ENCODE measurements at regions not wholly inside any gene's neighbourhood (a gene's known extent, or its start where the extent isn't known, plus 50 kb on each side); places are given as distances from the start of the nearest gene placed in this dataset.
A peak's percentile ranks its signal among the peaks of the same experiment; 100 is the strongest.

DNA sequence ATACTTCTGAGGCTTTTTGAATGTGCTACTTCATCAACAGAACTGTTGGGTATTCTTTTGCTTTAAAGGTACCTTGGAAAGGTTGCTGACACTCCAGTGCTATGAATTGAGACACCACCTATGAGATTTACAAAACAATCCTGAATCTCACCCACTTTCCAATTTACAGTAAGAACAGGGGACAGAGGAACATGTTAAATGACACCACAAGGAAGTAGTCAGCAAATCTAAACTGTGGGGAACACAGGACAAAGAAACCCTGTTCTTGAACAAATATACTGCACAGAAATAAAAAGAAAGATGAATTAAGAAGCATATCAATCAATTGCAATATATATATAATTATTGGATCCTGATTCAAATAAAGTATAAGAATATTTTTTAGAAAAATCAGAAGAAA, 216.7 kb upstream of the ARID1B start:
- no peak for DNase-seq
- Histone ChIP-seq H3K36me3 (replicated peaks; ENCODE audit: control insufficient read depth, insufficient read depth, low read length) (no peaks in the 10 kb centered on the region), H3K4me3 (ENCODE audit: insufficient read depth, low read depth, low read length) (no peak overlapping the region), H3K27me3 (ENCODE audit: control insufficient read depth, insufficient read depth, low read length) (no peaks in the 10 kb centered on the region)

DNA sequence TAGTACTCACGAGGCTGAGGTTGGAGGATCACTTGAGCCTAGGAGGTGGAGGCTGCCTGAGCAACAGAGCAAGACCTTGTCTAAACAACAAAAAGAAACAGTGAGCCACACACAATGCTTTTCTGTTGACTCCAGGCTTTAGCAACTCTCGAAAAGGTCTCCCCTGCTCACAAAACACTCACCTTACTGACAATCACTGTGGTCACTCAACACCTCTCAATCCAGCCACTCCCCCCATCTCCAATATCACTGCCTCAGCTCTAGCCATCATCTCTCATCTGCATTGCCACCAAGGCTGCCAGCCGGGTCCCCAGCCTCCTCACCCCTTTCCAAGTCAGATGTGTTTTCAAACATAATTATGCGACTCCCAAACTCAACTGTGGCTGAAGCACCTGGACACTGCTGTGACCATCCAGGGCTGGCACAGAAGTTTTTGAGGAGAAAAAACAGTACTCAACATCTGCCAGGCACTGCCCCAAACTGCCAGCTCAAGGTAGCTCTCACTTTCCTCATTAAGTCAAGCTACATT, 218.0 kb upstream of the ARID1B start:
- Histone ChIP-seq H3K27me3 (ENCODE audit: control insufficient read depth, insufficient read depth, low read length) (no peaks in the 10 kb centered on the region), H3K4me3 (ENCODE audit: insufficient read depth, low read depth, low read length) (no peak overlapping the region), H3K36me3 (replicated peaks; ENCODE audit: control insufficient read depth, insufficient read depth, low read length) (no peaks in the 10 kb centered on the region)
- no peak for DNase-seq

DNA sequence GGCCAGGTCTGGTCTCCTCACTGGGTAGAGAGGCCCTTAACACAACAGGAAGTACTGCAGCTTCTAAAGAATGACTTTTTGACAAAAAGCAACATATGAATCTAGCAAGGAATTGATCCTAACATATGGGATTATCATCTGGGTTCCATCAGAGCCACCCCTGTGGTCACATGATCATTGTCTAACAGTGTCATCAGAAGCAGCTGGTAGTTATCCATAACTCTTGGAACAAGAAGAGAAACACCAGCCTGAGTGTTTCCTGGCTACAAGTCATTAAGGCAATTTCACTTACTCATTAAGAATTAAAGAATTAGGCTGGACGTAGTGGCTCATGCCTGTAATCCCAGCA, 219.3 kb upstream of the ARID1B start:
- DNase-seq = no peak
- Histone ChIP-seq H3K27me3 (ENCODE audit: control insufficient read depth, insufficient read depth, low read length) (no peaks in the 10 kb centered on the region), H3K4me3 (ENCODE audit: insufficient read depth, low read depth, low read length) (no peak overlapping the region), H3K36me3 (replicated peaks; ENCODE audit: control insufficient read depth, insufficient read depth, low read length) (no peaks in the 10 kb centered on the region)

DNA sequence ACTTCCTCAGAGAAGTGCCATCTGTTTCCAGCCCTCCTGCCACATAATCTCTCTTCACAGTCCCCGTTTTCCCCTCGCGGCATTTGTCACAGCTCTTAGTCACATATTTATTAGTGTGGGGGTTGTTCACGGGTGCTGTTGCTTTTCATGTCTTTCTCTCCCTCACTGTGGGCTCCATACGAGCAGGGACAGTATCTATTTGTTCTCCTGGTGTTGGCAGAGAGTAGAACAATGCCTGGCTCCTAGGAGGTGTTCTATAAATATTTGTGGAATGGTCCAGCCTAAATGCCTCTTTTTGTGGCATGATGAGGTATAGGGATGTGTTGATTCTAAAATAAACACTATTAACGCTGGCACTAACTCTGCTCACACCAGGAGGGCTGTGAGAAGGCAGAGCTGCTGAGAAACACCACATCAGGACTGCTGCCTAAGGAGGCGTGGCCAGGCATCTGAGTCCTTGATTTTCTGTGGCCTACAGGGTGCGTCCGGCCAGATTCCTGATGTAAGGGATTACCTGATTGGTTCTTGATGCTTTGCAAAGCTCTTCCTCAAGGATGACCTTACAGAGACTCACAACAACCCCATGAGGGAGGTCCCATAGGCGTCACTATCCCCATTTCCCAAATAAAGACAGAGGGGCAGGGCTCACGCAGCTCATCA, 219.8 kb upstream of the ARID1B start:
- peak; percentile 72 for DNase-seq
- Histone ChIP-seq H3K4me3 (ENCODE audit: insufficient read depth, low read depth, low read length) (no peak overlapping the region), H3K27me3 (ENCODE audit: control insufficient read depth, insufficient read depth, low read length) (no peaks in the 10 kb centered on the region), H3K36me3 (replicated peaks; ENCODE audit: control insufficient read depth, insufficient read depth, low read length) (no peaks in the 10 kb centered on the region)

DNA sequence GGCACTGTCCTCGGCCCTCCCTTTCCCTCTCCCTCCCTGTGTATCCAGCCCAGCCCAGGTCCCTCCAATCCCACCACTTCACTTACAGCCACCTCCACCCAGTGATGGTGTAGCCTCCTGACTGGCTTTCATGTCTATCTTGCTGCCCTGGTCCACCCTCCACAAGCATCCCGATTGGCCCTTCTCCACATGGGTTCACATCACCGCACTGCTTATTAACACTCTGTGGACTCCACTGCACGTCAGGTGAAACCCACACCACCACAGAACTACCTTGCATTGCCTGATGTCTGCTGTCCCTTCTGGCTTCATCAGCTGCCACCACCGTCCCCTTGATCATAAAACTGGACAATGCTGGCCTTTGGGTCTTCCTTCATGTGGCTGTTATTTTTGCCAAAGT, 220.4 kb upstream of the ARID1B start:
- no peak overlapping the region for H3K4me3 ChIP-seq (ENCODE audit: insufficient read depth, low read depth, low read length)
- DNase-seq = no peak
- H3K36me3 ChIP-seq (replicated peaks; ENCODE audit: control insufficient read depth, insufficient read depth, low read length) = no peaks in the 10 kb centered on the region
- H3K27me3 ChIP-seq (ENCODE audit: control insufficient read depth, insufficient read depth, low read length) = no peaks in the 10 kb centered on the region

DNA sequence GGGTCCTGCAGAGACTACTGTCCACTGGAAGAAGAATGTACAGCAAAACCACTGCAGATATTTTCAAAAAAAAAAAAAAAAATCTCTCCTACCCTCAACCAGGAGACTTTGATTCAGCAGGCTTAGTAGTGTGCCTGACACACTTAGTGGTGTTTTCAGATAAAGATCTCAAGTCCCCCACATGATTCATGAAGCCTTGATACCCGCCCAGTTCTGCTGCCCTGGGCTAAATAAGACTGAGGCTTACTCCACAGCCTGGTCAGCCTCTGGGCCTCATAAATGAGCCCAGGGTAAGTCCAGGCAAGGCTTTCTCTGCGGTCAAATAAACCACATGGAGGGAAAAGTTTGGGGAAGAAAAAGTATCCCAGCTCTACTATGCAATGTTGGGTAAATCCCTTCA, 222.1 kb upstream of the ARID1B start:
- H3K27me3 ChIP-seq (ENCODE audit: control insufficient read depth, insufficient read depth, low read length) = no peaks in the 10 kb centered on the region
- no peak for DNase-seq
- no peak overlapping the region for H3K4me3 ChIP-seq (ENCODE audit: insufficient read depth, low read depth, low read length)
- H3K36me3 ChIP-seq (replicated peaks; ENCODE audit: control insufficient read depth, insufficient read depth, low read length) = no peaks in the 10 kb centered on the region

DNA sequence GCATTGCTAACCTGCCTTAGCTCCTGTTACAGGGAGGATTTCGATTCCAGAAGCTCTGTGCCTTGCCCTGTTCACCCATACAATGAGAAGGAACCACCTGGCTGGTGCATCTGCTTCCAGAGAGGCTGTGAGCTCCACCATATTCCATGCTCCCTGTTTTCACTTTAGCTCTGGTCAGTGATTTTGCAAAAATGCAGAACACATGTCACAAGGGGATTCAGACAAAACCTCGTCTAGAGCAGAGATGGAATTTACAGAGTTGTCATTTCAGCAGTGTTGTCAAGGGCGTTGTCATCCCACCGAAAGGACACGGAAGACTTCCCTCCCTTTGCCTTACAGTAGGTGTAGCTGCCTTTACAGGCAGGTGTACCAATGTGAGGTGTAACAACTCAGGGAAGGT, 223.0 kb upstream of the ARID1B start:
- no peaks in the 10 kb centered on the region for H3K36me3 ChIP-seq (replicated peaks; ENCODE audit: control insufficient read depth, insufficient read depth, low read length)

GRCh38 chr6:156552849-156553248, 224.3 kb upstream of the ARID1B start:
- no peak for DNase-seq
- no peak overlapping the region for H3K4me3 ChIP-seq (ENCODE audit: insufficient read depth, low read depth, low read length)
- H3K27me3 ChIP-seq (ENCODE audit: control insufficient read depth, insufficient read depth, low read length) = no peaks in the 10 kb centered on the region
- no peaks in the 10 kb centered on the region for H3K36me3 ChIP-seq (replicated peaks; ENCODE audit: control insufficient read depth, insufficient read depth, low read length)

More for the DNA sequence above, 223.0 kb upstream of the ARID1B start:
- no peaks in the 10 kb centered on the region for H3K27me3 ChIP-seq (ENCODE audit: control insufficient read depth, insufficient read depth, low read length)
- H3K4me3 ChIP-seq (ENCODE audit: insufficient read depth, low read depth, low read length) = no peak overlapping the region
- no peak for DNase-seq

DNA sequence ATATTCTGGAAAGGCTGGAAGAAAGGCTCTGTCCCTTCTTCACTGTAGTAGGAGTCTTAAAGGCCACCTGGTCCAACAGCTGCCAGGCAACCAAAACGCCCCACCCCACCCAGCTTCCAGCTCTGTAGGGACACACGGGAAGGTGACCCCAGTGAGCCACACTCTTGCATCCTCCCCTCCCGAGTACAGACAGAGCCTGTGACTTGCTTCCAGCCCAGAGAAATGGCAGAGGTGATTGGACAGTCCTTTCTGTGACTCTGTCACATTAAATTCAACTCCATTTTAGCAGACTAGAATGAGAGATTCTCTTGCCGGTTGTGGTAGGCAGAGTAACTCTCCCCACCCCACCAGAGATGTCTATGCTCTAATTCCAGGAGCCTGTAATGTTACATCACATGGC, 226.2 kb upstream of the ARID1B start:
- H3K27me3 ChIP-seq (ENCODE audit: control insufficient read depth, insufficient read depth, low read length) = no peaks in the 10 kb centered on the region
- no peaks in the 10 kb centered on the region for H3K36me3 ChIP-seq (replicated peaks; ENCODE audit: control insufficient read depth, insufficient read depth, low read length)
- no peak for DNase-seq
- no peak overlapping the region for H3K4me3 ChIP-seq (ENCODE audit: insufficient read depth, low read depth, low read length)

DNA sequence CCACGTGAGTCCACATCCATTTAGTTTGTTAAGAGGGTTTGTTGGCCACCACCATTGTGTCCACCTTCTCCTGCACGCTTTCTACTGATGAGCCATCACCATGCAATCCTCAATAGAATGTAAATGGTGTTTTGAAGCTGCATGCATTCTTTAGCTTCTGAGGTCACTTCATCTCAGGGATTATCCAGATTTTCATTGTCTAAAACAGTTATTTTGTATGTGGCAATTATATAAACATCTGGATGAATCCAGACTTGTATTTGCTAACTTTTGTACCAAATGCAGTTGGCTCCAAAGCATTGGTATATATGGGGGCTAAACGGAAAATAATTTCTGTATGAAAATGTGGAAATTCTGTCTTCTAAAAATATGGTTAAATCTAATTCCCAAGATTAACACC, 231.2 kb upstream of the ARID1B start:
- Histone ChIP-seq H3K27me3 (ENCODE audit: control insufficient read depth, insufficient read depth, low read length) (no peaks in the 10 kb centered on the region), H3K4me3 (ENCODE audit: insufficient read depth, low read depth, low read length) (no peak overlapping the region), H3K36me3 (replicated peaks; ENCODE audit: control insufficient read depth, insufficient read depth, low read length) (no peaks in the 10 kb centered on the region)
- DNase-seq = no peak

- no peaks in the 10 kb centered on the region for H3K36me3 ChIP-seq (replicated peaks; ENCODE audit: control insufficient read depth, insufficient read depth, low read length)
- DNase-seq = no peak
- no peaks in the 10 kb centered on the region for H3K27me3 ChIP-seq (ENCODE audit: control insufficient read depth, insufficient read depth, low read length)
- no peak overlapping the region for H3K4me3 ChIP-seq (ENCODE audit: insufficient read depth, low read depth, low read length)
Observed at GRCh38 chr6:156545021-156545420, 232.2 kb upstream of the ARID1B start.

GRCh38 chr6:156544046-156544445, 233.1 kb upstream of the ARID1B start:
- no peaks in the 10 kb centered on the region for H3K27me3 ChIP-seq (ENCODE audit: control insufficient read depth, insufficient read depth, low read length)
- H3K36me3 ChIP-seq (replicated peaks; ENCODE audit: control insufficient read depth, insufficient read depth, low read length) = no peaks in the 10 kb centered on the region
- H3K4me3 ChIP-seq (ENCODE audit: insufficient read depth, low read depth, low read length) = no peak overlapping the region
- DNase-seq = no peak

GRCh38 chr6:156543431-156543830, 233.7 kb upstream of the ARID1B start:
- DNase-seq = no peak
- no peaks in the 10 kb centered on the region for H3K27me3 ChIP-seq (ENCODE audit: control insufficient read depth, insufficient read depth, low read length)
- no peak overlapping the region for H3K4me3 ChIP-seq (ENCODE audit: insufficient read depth, low read depth, low read length)
- no peaks in the 10 kb centered on the region for H3K36me3 ChIP-seq (replicated peaks; ENCODE audit: control insufficient read depth, insufficient read depth, low read length)

- no peaks in the 10 kb centered on the region for H3K27me3 ChIP-seq (ENCODE audit: control insufficient read depth, insufficient read depth, low read length)
- no peaks in the 10 kb centered on the region for H3K36me3 ChIP-seq (replicated peaks; ENCODE audit: control insufficient read depth, insufficient read depth, low read length)
- peak; percentile 32 for DNase-seq
- H3K4me3 ChIP-seq (ENCODE audit: insufficient read depth, low read depth, low read length) = no peak overlapping the region
Observed at GRCh38 chr6:156538875-156539660, 238.1 kb upstream of the ARID1B start.

- Histone ChIP-seq H3K4me3 (ENCODE audit: insufficient read depth, low read depth, low read length) (no peak overlapping the region), H3K36me3 (replicated peaks; ENCODE audit: control insufficient read depth, insufficient read depth, low read length) (no peaks in the 10 kb centered on the region), H3K27me3 (ENCODE audit: control insufficient read depth, insufficient read depth, low read length) (no peaks in the 10 kb centered on the region)
- peak; percentile 21 for DNase-seq
Observed at GRCh38 chr6:156534594-156534993, 242.6 kb upstream of the ARID1B start.

All from H7 (cell line).